ENCODE measurements at regions not wholly inside any gene's neighbourhood (a gene's known extent, or its start where the extent isn't known, plus 50 kb on each side); places are given as distances from the start of the nearest gene placed in this dataset.

DNA sequence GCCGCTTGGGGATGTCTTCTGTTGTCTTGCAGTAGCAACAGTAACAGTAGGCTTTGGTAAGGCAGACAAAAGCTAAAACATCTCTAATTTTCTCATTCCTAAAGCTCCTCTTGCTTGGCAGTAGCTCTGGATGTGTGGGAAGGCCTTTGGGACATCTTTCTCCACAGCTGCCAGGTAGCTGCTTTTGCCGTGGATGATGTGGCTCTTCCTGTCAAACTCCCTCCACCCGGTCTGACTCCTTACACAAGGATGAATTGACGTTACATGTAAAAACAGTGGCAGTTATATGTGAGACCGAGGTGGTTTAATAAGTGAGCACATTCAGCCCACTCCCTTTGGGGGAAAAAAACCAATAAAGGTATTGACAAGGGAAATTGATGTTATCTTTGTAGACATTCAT lies 309.1 kb downstream of the TUSC7 start:
- no peak overlapping the region for H3K4me3 ChIP-seq (ENCODE audit: low read length)
- 0 out of 2 replicates have a peak, but pooled peaks cover 3% of the 10 kb centered on the region for H3F3A ChIP-seq (ENCODE audit: insufficient read depth, low read length)
- no peaks in the 10 kb centered on the region for H3K9me2 ChIP-seq (replicated peaks; ENCODE audit: insufficient read depth, low read length)
- no peak overlapping the region for H3K4me2 ChIP-seq (ENCODE audit: low read depth, low read length)
- no peak for DNase-seq
- H3K9me3 ChIP-seq (replicated peaks; ENCODE audit: insufficient read depth, low read length): no peaks in the 10 kb centered on the region
- no peak overlapping the region for H3K27ac ChIP-seq (ENCODE audit: low read length)
- no peak overlapping the region for H3K9ac ChIP-seq (ENCODE audit: low read length)
- H3K79me2 ChIP-seq (ENCODE audit: low read length): no peaks in the 10 kb centered on the region
- no peaks in the 10 kb centered on the region for H3K36me3 ChIP-seq (replicated peaks; ENCODE audit: insufficient read depth, low read length)
- no peaks in the 10 kb centered on the region for H4K20me1 ChIP-seq (ENCODE audit: insufficient read depth, low read length)
- no peaks in the 10 kb centered on the region for H3K4me1 ChIP-seq (ENCODE audit: low read length)
- TF ChIP-seq, protein P1, sequence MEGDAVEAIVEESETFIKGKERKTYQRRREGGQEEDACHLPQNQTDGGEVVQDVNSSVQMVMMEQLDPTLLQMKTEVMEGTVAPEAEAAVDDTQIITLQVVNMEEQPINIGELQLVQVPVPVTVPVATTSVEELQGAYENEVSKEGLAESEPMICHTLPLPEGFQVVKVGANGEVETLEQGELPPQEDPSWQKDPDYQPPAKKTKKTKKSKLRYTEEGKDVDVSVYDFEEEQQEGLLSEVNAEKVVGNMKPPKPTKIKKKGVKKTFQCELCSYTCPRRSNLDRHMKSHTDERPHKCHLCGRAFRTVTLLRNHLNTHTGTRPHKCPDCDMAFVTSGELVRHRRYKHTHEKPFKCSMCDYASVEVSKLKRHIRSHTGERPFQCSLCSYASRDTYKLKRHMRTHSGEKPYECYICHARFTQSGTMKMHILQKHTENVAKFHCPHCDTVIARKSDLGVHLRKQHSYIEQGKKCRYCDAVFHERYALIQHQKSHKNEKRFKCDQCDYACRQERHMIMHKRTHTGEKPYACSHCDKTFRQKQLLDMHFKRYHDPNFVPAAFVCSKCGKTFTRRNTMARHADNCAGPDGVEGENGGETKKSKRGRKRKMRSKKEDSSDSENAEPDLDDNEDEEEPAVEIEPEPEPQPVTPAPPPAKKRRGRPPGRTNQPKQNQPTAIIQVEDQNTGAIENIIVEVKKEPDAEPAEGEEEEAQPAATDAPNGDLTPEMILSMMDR (IDR thresholded peaks at IDR 0.05; ENCODE audit: low read length): no peak
- TF ChIP-seq EZH2phosphoT487 (IDR thresholded peaks at IDR 0.05; ENCODE audit: low read length) (no peak), EZH2 (optimal IDR thresholded peaks at IDR 0.05; ENCODE audit: low read depth, low read length) (no peak)
- no peaks in the 10 kb centered on the region for H3K27me3 ChIP-seq (replicated peaks; ENCODE audit: insufficient read depth, low read length)
- H2AFZ ChIP-seq (ENCODE audit: low read length): no peak overlapping the region

- H2AFZ ChIP-seq (ENCODE audit: low read length): no peak overlapping the region
- no peaks in the 10 kb centered on the region for H3K9me3 ChIP-seq (replicated peaks; ENCODE audit: insufficient read depth, low read length)
- no peaks in the 10 kb centered on the region for H3K9me2 ChIP-seq (replicated peaks; ENCODE audit: insufficient read depth, low read length)
- peak; percentile 54 for DNase-seq
- H3K27ac ChIP-seq (ENCODE audit: low read length): no peak overlapping the region
- H3K27me3 ChIP-seq (replicated peaks; ENCODE audit: insufficient read depth, low read length): no peaks in the 10 kb centered on the region
- 0 out of 2 replicates have a peak, but pooled peaks cover 3% of the 10 kb centered on the region for H3F3A ChIP-seq (ENCODE audit: insufficient read depth, low read length)
- H3K4me2 ChIP-seq (ENCODE audit: low read depth, low read length): no peak overlapping the region
- no peak overlapping the region for H3K4me3 ChIP-seq (ENCODE audit: low read length)
- TF ChIP-seq EZH2 (optimal IDR thresholded peaks at IDR 0.05; ENCODE audit: low read depth, low read length): no peak
- TF ChIP-seq, protein P1 (IDR thresholded peaks at IDR 0.05; ENCODE audit: low read length): peak; percentile 69
- TF ChIP-seq EZH2phosphoT487 (IDR thresholded peaks at IDR 0.05; ENCODE audit: low read length): no peak
- no peaks in the 10 kb centered on the region for H3K36me3 ChIP-seq (replicated peaks; ENCODE audit: insufficient read depth, low read length)
- no peak overlapping the region for H3K9ac ChIP-seq (ENCODE audit: low read length)
- no peaks in the 10 kb centered on the region for H4K20me1 ChIP-seq (ENCODE audit: insufficient read depth, low read length)
- H3K79me2 ChIP-seq (ENCODE audit: low read length): no peaks in the 10 kb centered on the region
- no peaks in the 10 kb centered on the region for H3K4me1 ChIP-seq (ENCODE audit: low read length)
Measured at GRCh38 chr3:117019082-117019713, 309.6 kb downstream of the TUSC7 start.

DNA sequence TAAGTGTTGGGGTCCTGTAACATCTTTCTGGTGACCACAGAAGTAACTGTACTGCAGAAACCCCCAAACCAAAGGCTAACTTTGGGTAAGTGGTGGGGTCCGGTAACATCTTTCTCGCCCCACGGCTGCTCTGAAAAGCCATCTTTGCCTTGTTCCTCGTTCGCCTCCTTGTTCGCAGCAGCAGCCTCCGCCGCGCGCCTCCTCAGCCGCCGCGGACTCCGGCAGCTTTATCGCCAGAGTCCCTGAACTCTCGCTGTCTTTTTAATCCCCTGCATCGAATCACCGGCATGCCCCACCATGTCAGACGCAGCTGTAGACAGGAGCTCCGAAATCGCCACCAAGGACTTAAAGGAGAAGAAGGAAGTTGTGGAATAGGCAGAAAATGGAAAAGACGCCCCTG lies 316.8 kb downstream of the TUSC7 start:
- TF ChIP-seq EZH2 (optimal IDR thresholded peaks at IDR 0.05; ENCODE audit: low read depth, low read length): no peak
- TF ChIP-seq, protein P1 (IDR thresholded peaks at IDR 0.05; ENCODE audit: low read length): no peak
- no peak for TF ChIP-seq EZH2phosphoT487 (IDR thresholded peaks at IDR 0.05; ENCODE audit: low read length)

More for the DNA sequence above, 316.8 kb downstream of the TUSC7 start:
- H4K20me1 ChIP-seq (ENCODE audit: insufficient read depth, low read length): no peaks in the 10 kb centered on the region
- no peak overlapping the region for H2AFZ ChIP-seq (ENCODE audit: low read length)
- no peaks in the 10 kb centered on the region for H3K79me2 ChIP-seq (ENCODE audit: low read length)
- H3K4me1 ChIP-seq (ENCODE audit: low read length): no peaks in the 10 kb centered on the region
- no peaks in the 10 kb centered on the region for H3K9me2 ChIP-seq (replicated peaks; ENCODE audit: insufficient read depth, low read length)
- no peak overlapping the region for H3K9ac ChIP-seq (ENCODE audit: low read length)
- no peaks in the 10 kb centered on the region for H3F3A ChIP-seq (ENCODE audit: insufficient read depth, low read length)
- H3K4me2 ChIP-seq (ENCODE audit: low read depth, low read length): no peak overlapping the region
- H3K36me3 ChIP-seq (replicated peaks; ENCODE audit: insufficient read depth, low read length): no peaks in the 10 kb centered on the region
- no peak overlapping the region for H3K27ac ChIP-seq (ENCODE audit: low read length)
- DNase-seq: no peak
- no peaks in the 10 kb centered on the region for H3K27me3 ChIP-seq (replicated peaks; ENCODE audit: insufficient read depth, low read length)
- H3K9me3 ChIP-seq (replicated peaks; ENCODE audit: insufficient read depth, low read length): no peaks in the 10 kb centered on the region
- H3K4me3 ChIP-seq (ENCODE audit: low read length): no peak overlapping the region

Data from MM.1S (cell line).